Suprapubic skin (tissue), 3 donors: ENCODE measurements at regions not wholly inside any gene's neighbourhood (a gene's known extent, or its start where the extent isn't known, plus 50 kb on each side); places are given as distances from the start of the nearest gene placed in this dataset.

ENCODE experiments used
- CTCF ChIP-seq, 2 donors: fragments of 200-600 bp in 1 of 2; fragments of 450-650 bp in 1 of 2; sonication (generic) in 1 of 2; IDR thresholded peaks; one replicate each; pipeline ENCODE4 v1.5.1; 2016 to 2019; ENCODE audit warnings: antibody characterized with exemption in 2 of 2, mild to moderate bottlenecking in 1 of 2, moderate library complexity in 1 of 2
- POLR2A ChIP-seq, 2 donors: fragments of 450-650 bp; IDR thresholded peaks; one replicate each; pipeline ENCODE4 v1.6.1; 2017; ENCODE audit warnings: antibody characterized with exemption in 2 of 2, mild to moderate bottlenecking in 2 of 2, moderate library complexity in 2 of 2

- TF ChIP-seq POLR2A (IDR thresholded peaks at IDR 0.05) (no peak), CTCF (IDR thresholded peaks at IDR 0.05) (peak in 1 of 2 donors; percentile 11)
Measured at GRCh38 chr10:108911814-108912541, 1011.3 kb downstream of the XPNPEP1 start.
